BLaER1 treated with 17β-estradiol and CSF1 and Interleukin-3, amounts not matched to agents 10 nM and 100 nM (cell line): ENCODE measurements at regions not wholly inside any gene's neighbourhood (a gene's known extent, or its start where the extent isn't known, plus 50 kb on each side); places are given as distances from the start of the nearest gene placed in this dataset.

Source experiments
- H3K27ac ChIP-seq, 11 experiments: shearing (Covaris generic); formaldehyde crosslinking; 2 replicates each; pipeline ENCODE4 v1.8.1; 2022
- H3K27me3 ChIP-seq, 11 experiments: shearing (Covaris generic); formaldehyde crosslinking; 2 replicates each; pipeline ENCODE4 v1.8.1; 2022
- H3K36me3 ChIP-seq, 11 experiments: shearing (Covaris generic); formaldehyde crosslinking; 2 replicates each; pipeline ENCODE4 v1.8.1; 2022
- H3K4me1 ChIP-seq, 10 experiments: shearing (Covaris generic); formaldehyde crosslinking; 2 replicates each; pipeline ENCODE4 v1.8.1; 2022
- H3K4me2 ChIP-seq, 11 experiments: shearing (Covaris generic); formaldehyde crosslinking; 2 replicates each; pipeline ENCODE4 v1.8.1; 2022
- H3K4me3 ChIP-seq, 10 experiments: shearing (Covaris generic); formaldehyde crosslinking; 2 replicates each; pipeline ENCODE4 v1.8.1; 2022
- H3K9ac ChIP-seq, 11 experiments: shearing (Covaris generic); formaldehyde crosslinking; 2 replicates each; pipeline ENCODE4 v1.8.1; 2022
- H3K9me3 ChIP-seq, 11 experiments: shearing (Covaris generic); formaldehyde crosslinking; replicated peaks in 1 of 11; 2 replicates each; pipeline ENCODE4 v1.8.1; 2022
- H4K20me1 ChIP-seq, 11 experiments: shearing (Covaris generic); formaldehyde crosslinking; 2 replicates each; pipeline ENCODE4 v1.8.1; 2022
- Cebpa-rat ChIP-seq, 11 experiments: shearing (Covaris generic); IDR thresholded peaks; 2 replicates each; pipeline ENCODE4 v1.8.1; 2022

DNA sequence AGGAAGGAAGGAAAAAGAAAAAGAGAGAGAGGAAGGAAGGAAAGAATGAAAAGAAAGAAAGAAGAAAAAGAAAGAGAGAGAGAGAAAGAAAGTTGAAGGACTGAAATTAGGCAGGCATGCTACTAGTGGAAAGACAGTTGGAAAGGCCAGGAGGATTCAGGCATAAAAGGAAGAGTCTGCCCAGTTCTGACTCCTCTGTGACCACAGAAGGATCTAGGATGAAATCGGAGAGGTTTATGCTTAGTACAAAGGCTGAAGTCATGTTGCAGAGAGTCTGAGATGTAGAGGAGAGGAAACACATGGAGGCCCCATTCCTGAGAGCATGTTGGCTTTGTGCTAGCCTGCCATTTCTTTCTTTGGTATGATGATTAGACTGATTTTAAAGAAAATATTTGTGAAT, 246.5 kb upstream of the ARGLU1 start:
- Histone ChIP-seq H3K27ac (no peak overlapping the region), H3K4me1 (peaks cover 0 to 4% (median 2%) of the 10 kb centered on the region in 10 experiments; a peak in 13 of 20 replicates), H3K4me3 (no peak overlapping the region), H3K4me2 (no peak overlapping the region), H3K9ac (no peak overlapping the region), H4K20me1 (no peaks in the 10 kb centered on the region), H3K27me3 (no peaks in the 10 kb centered on the region), H3K36me3 (no peaks in the 10 kb centered on the region), H3K9me3 (no peaks in the 10 kb centered on the region)
- TF ChIP-seq Cebpa-rat (IDR thresholded peaks at IDR 0.05) = no peak

DNA sequence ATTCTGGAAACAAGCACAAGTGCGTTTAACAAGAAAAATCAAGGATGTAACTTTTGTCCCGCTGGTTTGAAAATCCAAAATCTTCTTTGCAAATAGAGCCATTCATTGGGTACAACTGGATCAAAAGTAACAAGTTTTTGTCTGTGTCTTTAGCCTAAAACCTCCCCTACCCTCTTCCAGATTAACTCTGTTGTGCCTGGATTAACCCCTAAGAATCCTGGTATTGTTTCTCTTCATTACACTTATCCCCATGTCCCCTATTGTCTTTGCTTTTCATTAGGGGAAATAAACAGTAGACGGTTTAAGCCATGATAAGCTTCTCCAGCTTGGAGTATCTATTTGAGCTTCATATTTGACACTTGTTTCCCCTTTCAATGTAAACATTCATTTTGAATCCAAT, 242.1 kb upstream of the ARGLU1 start:
- Histone ChIP-seq H3K4me2 (no peak overlapping the region), H3K9ac (no peak overlapping the region), H3K4me1 (peaks cover 0 to 17% (median 10%) of the 10 kb centered on the region in 10 experiments; a peak in 15 of 20 replicates), H3K27me3 (no peaks in the 10 kb centered on the region), H4K20me1 (no peaks in the 10 kb centered on the region), H3K4me3 (no peak overlapping the region), H3K36me3 (no peaks in the 10 kb centered on the region), H3K27ac (no peak overlapping the region), H3K9me3 (no peaks in the 10 kb centered on the region)
- no peak for TF ChIP-seq Cebpa-rat (IDR thresholded peaks at IDR 0.05)

DNA sequence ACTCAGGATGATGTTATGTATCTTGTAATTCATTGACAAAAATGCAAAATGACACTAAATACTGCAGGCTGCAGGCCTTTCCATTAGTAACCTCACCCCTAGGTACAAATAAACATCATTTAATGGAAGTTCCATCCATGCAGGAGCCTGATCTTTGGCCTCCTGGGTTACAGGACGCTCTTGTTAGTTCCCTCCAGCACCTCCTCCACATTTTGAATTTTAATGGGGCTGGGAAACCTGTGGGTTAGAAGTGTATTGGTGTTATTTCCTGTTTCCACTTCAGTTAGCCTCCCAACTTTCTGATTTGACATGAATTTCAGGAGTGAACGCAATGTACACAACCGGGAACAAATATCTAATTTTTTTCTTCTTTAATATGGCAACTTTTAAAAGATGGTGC, 237.1 kb upstream of the ARGLU1 start:
- TF ChIP-seq Cebpa-rat (IDR thresholded peaks at IDR 0.05) = no peak
- H4K20me1 ChIP-seq = no peaks in the 10 kb centered on the region
- H3K27me3 ChIP-seq = no peaks in the 10 kb centered on the region
- H3K4me2 ChIP-seq = peak overlapping the region in 5 of 11 experiments; percentile 17 to 44 (median 31); a peak in 5 of 22 replicates
- H3K4me3 ChIP-seq = no peak overlapping the region
- H3K9me3 ChIP-seq = no peaks in the 10 kb centered on the region
- peaks cover 0 to 23% (median 14%) of the 10 kb centered on the region in 10 experiments; a peak in 15 of 20 replicates for H3K4me1 ChIP-seq
- no peak overlapping the region for H3K27ac ChIP-seq
- H3K36me3 ChIP-seq = no peaks in the 10 kb centered on the region
- H3K9ac ChIP-seq = no peak overlapping the region

DNA sequence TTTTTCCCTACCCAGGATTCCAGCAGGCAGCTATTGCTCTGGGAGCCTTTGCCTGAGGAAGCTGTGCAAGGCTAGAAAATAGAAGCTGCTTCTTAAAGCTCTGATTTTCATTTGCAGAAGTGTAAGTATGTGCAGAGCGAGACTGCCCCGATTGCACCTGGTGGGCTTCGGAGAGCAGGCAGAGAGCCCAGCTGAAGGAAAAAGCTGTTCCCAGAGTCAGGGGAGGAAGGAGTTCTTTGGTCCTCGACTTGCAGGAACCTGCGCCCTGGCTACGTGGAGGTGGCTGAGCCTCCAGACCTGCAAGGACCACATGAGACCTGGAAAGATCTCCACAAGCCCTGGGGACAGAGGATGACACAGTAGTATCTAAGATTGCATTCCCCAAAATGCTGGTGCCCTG, 235.0 kb upstream of the ARGLU1 start:
- no peak overlapping the region for H3K4me3 ChIP-seq
- H3K4me2 ChIP-seq = no peak overlapping the region
- H4K20me1 ChIP-seq = no peaks in the 10 kb centered on the region
- no peak overlapping the region for H3K27ac ChIP-seq
- peaks cover 0 to 21% (median 13%) of the 10 kb centered on the region in 10 experiments; a peak in 15 of 20 replicates for H3K4me1 ChIP-seq
- H3K9ac ChIP-seq = no peak overlapping the region
- no peaks in the 10 kb centered on the region for H3K27me3 ChIP-seq
- no peaks in the 10 kb centered on the region; a peak in 1 of 22 replicates for H3K9me3 ChIP-seq
- H3K36me3 ChIP-seq = no peaks in the 10 kb centered on the region
- TF ChIP-seq Cebpa-rat (IDR thresholded peaks at IDR 0.05) = no peak

DNA sequence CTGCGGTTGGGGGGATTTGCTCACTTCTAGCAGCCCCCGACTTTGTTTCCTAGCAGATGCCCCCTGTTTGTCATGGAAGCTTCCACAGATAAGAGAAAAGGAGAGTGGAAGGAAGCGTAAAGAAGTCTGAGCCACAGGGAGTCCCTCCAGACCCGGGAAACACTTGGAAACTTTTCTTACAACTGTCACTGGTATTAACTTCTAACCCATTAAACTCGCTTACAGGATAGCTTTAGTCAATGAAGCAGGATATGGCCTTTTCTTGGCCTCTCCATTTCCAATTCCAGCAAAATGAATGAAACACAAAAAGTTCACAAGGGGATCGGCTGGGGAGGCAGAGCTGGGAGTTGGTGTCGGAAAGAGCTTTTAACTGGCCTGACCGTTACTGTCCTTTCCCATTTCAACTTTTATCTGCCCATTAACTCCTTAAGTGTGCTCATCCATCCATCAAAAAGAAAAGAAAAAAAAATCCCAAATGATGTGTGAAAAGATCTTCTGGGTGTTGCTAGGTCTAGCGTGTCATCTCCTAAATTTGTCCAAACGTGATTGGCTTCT, 231.9 kb upstream of the ARGLU1 start:
- no peaks in the 10 kb centered on the region for H4K20me1 ChIP-seq
- no peak overlapping the region for H3K9ac ChIP-seq
- no peak overlapping the region for H3K4me3 ChIP-seq
- no peaks in the 10 kb centered on the region for H3K36me3 ChIP-seq
- H3K27ac ChIP-seq = no peak overlapping the region
- no peaks in the 10 kb centered on the region; a peak in 1 of 22 replicates for H3K9me3 ChIP-seq
- TF ChIP-seq Cebpa-rat (IDR thresholded peaks at IDR 0.05) = no peak
- H3K27me3 ChIP-seq = no peaks in the 10 kb centered on the region
- peaks cover 0 to 4% (median 1%) of the 10 kb centered on the region in 10 experiments; a peak in 10 of 20 replicates for H3K4me1 ChIP-seq
- H3K4me2 ChIP-seq = no peak overlapping the region

DNA sequence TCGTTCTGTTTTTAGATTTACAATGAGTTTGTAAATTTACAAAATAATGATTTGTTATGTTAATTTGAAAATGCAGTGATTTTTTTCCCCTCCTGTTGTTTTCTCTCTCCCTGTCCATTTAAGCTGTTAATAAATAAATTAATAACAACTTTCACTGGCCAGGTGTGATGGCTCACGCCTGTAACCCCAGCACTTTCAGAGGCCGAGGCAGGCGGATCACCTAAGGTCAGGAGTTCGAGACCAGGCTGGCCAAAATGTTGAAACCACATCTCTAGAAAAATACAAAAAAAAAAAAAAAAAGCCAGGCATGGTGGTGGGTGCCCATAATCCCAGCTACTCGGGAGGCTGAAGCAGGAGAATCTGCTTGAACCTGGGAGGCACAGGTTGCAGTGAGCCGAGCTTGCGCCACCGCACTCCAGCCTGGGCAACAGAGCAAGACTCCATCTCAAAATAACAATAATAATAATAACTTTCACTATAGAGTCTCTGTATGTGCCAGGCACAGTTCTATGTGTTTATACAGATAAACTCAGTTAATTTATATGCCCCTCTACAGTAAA, 229.2 kb upstream of the ARGLU1 start:
- no peaks in the 10 kb centered on the region for H3K36me3 ChIP-seq
- H3K27me3 ChIP-seq = no peaks in the 10 kb centered on the region
- no peaks in the 10 kb centered on the region; a peak in 2 of 22 replicates for H3K9me3 ChIP-seq
- no peak overlapping the region for H3K27ac ChIP-seq
- H3K4me1 ChIP-seq = no peaks in the 10 kb centered on the region
- H3K4me2 ChIP-seq = no peak overlapping the region
- no peak overlapping the region for H3K4me3 ChIP-seq
- no peak overlapping the region for H3K9ac ChIP-seq
- H4K20me1 ChIP-seq = no peaks in the 10 kb centered on the region
- TF ChIP-seq Cebpa-rat (IDR thresholded peaks at IDR 0.05) = no peak

DNA sequence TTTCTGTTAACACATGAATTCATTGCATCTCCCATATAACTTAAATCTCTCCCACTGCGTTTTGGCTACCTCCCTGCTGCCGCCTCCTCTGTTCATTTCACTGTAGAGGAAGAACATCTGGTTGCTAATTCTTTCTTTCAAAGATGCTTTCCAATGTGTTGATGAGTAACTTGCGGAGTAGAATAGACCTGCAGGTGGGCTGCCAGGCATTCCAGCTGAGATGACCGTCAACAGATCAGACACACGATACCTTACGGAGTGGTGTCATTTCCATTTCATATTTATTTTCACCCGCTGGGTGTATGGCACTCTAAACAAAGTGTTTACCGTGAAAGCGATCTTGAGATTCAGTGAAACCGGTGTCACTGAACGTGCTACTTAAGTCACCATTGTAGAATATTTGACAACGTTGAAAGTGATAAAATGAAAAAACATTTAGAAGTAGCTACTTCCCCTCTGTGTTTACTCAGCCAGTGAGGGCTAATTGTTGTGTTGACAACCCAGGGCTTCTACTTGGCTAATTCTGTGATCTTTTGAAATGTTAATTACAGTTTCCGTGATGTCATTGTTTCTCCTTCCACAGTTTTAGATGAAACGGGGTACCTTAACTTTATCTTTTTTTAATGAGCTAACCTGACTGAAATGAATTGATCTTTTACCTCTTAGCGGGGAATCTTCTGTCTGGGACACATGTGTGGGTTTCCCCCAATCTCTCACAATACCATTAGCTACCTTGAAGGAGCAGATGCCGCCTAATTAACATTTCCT, 228.5 kb upstream of the ARGLU1 start:
- H3K4me1 ChIP-seq = no peaks in the 10 kb centered on the region
- no peaks in the 10 kb centered on the region; a peak in 2 of 22 replicates for H3K9me3 ChIP-seq
- TF ChIP-seq Cebpa-rat (IDR thresholded peaks at IDR 0.05) = no peak
- H3K4me2 ChIP-seq = no peak overlapping the region
- H3K36me3 ChIP-seq = no peaks in the 10 kb centered on the region
- H4K20me1 ChIP-seq = no peaks in the 10 kb centered on the region
- no peak overlapping the region for H3K27ac ChIP-seq
- no peak overlapping the region for H3K4me3 ChIP-seq
- H3K9ac ChIP-seq = no peak overlapping the region
- no peaks in the 10 kb centered on the region for H3K27me3 ChIP-seq

DNA sequence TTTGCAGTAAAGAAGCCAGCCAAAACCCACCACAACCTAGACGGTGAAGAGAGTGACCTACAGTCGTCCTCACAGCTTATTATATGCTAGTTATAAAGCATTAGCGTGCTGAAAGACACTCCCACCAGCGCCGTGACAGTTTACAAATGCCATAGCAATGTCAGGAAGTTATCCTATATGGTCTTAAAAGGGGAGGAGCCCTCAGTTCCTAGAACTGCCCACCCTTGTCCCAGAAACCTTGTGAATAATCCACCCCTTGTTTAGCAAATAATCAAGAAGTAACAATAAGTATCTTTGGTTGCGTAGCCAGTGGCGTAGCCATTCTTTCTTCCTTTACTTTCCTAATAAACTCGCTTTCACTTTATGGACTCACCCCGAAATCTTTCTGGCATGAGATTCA, 227.9 kb upstream of the ARGLU1 start:
- Histone ChIP-seq H3K36me3 (no peaks in the 10 kb centered on the region), H3K4me1 (no peaks in the 10 kb centered on the region), H3K9me3 (no peaks in the 10 kb centered on the region; a peak in 2 of 22 replicates), H3K9ac (no peak overlapping the region), H3K27ac (no peak overlapping the region), H4K20me1 (no peaks in the 10 kb centered on the region), H3K27me3 (no peaks in the 10 kb centered on the region), H3K4me3 (no peak overlapping the region), H3K4me2 (no peak overlapping the region)
- no peak for TF ChIP-seq Cebpa-rat (IDR thresholded peaks at IDR 0.05)

DNA sequence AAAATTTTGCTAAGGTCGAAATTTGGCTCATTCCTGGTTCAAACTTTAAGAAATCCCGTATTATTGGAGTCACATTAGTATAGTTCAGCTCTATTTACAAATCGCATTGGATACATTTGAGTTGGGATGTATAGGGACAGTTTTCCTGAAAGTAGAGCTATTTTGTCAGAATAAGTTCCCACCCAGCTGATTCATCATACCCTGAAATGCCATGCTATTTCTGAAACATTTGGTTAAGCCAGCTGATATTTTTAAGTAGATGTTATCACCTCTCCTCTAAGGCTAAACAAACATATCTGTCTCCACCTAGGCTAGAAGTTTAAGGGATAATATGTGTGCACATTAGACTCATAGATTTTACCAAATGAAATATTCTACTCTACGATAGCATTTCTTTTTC, 226.2 kb upstream of the ARGLU1 start:
- no peaks in the 10 kb centered on the region for H3K4me1 ChIP-seq
- H3K36me3 ChIP-seq = no peaks in the 10 kb centered on the region
- no peak overlapping the region for H3K4me2 ChIP-seq
- no peak for TF ChIP-seq Cebpa-rat (IDR thresholded peaks at IDR 0.05)
- no peak overlapping the region for H3K4me3 ChIP-seq
- H4K20me1 ChIP-seq = no peaks in the 10 kb centered on the region
- no peaks in the 10 kb centered on the region; a peak in 2 of 22 replicates for H3K9me3 ChIP-seq
- no peak overlapping the region for H3K9ac ChIP-seq
- H3K27ac ChIP-seq = no peak overlapping the region
- H3K27me3 ChIP-seq = no peaks in the 10 kb centered on the region
